GM19043 (cell line): ENCODE measurements at regions not wholly inside any gene's neighbourhood (a gene's known extent, or its start where the extent isn't known, plus 50 kb on each side); places are given as distances from the start of the nearest gene placed in this dataset.
A peak's percentile ranks its signal among the peaks of the same experiment; 100 is the strongest.

Experiments
- ATAC-seq: cut with Tn5 transposase; IDR thresholded peaks from one replicate; pipeline ENCODE4 v1.9.1; 2021; ENCODE audit warnings: low read depth; ENCODE audit not compliant: unreplicated experiment

DNA sequence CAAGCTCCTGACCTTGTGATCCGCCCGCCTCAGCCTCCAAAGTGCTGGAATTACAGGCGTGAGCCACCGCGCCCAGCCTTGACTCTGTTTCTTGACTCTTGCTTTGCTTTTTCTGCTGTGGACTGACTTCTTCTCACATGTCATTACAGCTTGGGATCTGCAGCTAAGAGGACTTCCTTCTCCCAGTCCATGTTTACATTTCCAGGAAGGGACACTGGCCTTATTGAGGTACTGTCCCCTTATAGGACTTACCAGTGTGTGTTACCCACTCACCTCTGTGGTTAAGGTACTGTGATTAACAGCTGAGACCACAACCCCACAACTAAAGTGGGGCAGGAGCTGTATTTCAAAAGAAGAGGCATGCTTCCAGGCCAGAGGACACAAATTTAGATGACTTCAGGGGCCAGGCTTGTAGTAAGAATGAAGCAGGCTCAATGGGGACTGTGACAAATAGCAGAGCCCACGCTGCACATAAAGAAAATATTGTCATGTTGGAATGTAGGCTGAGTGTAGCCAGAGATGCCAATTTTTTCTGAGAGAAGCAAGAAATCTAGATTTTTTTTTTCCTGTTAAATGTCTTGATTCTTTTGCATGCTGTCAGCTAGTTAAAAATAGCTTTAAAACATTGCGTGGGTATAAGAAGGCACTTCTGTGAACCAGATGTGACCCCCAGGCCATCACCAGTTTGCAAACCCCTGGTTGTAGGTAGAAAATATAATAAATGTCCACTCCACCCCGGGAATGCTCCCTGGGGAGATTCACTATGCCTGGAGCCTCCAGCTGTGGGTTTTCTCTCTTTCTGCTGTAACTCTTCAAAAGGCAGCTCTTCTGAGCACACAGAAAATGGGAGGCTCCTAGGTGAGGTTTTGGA lies 75.0 kb downstream of the PTPDC1 start:
- no peak for ATAC-seq

DNA sequence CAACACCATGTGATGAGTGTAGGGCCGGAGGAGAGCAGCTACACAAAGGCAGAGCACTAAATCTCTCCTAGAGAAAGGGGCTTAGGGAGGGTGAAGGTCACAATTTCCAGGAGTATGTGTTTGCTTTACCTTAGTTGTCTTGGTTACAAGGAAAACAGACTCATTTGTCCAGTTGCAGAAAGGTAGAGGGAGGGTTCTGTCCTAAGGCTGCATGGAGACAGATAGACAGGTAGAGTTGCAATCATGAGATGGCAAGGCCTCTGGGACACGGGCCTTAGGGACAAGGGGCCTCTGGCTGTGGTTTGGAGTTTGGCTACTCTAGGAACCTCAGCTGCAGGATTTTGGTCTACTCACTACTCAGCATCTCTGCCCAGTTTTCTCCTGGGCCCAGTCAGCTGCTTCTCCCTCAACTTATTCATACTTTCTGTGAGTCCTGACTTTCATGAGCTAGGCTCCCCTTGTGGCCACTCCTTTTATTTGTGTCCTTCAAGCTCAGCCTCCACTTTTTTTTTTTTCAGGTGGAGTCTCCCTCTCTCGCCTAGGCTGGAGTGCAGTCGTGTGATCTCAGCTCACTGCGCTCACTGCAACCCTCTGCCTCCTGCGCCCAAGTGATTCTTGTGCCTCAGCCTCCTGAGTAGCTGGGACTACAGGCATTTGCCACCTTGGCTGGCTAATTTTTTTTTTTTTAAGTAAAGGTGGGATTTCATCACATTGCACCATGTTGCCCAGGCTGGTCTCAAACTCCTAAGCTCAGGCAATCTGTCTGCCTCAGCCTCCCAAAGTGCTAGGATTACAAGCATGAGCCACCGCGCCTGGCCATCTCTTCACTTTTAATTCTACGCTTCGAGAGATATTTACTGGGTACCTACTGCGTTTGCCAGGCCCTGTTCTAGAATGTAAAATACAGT lies 76.6 kb downstream of the PTPDC1 start:
- ATAC-seq, result no peak

DNA sequence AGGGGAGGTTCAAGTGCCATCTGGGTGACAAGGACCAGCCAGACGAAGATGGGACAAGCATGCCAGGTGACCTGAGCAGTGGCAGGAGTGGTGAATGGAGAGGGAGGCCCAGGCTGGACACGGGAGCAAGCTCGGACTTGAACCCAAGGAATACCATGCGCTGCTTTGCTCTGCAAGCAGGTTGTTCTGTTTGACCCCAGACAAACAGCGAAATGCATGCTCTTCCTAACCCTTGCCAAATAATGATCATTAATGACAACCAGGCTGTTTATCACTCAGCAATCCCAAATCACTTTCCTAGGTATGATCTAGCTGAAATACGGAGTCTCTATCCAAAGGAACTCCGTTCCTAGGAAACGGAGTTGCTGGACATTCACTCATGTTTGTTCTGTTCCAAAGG lies 77.4 kb downstream of the PTPDC1 start:
- ATAC-seq, result no peak

DNA sequence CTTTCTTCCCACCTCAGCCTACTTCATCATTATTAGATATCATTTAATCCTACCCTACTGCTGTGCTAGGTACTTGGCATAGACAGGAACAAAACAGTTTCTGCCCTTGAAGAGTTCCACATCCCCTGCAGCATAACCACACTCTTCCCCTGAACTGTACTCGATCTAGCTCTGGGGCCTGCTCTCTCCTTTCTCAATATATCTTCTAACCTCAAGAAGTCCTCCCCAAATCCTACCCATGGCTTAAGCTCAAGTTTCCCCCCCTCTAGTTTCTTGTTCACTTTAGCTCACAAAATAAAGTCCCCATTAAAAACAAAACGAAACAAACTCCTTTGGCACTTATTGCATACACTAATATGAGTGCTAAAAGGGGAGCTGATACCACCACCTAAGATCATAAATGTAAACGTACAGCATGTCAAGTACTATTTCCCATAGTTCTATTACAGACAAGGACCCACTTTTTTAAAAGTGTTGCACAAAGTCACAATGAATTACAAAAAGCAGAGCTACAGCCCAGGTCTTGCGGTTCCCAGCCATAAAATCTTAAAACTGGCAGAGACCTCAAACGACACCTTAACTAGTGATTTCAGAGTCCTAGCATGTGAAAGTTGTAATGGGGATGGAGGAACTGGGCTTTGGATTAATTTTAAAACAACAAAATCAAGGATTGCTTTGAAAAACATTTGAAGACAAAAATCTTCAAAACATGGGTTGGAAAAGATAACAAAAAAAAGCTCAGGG lies 80.7 kb downstream of the PTPDC1 start:
- no peak for ATAC-seq

GRCh38 chr9:94165592-94166235 lies 81.5 kb downstream of the PTPDC1 start:
- peak; percentile 86 for ATAC-seq

DNA sequence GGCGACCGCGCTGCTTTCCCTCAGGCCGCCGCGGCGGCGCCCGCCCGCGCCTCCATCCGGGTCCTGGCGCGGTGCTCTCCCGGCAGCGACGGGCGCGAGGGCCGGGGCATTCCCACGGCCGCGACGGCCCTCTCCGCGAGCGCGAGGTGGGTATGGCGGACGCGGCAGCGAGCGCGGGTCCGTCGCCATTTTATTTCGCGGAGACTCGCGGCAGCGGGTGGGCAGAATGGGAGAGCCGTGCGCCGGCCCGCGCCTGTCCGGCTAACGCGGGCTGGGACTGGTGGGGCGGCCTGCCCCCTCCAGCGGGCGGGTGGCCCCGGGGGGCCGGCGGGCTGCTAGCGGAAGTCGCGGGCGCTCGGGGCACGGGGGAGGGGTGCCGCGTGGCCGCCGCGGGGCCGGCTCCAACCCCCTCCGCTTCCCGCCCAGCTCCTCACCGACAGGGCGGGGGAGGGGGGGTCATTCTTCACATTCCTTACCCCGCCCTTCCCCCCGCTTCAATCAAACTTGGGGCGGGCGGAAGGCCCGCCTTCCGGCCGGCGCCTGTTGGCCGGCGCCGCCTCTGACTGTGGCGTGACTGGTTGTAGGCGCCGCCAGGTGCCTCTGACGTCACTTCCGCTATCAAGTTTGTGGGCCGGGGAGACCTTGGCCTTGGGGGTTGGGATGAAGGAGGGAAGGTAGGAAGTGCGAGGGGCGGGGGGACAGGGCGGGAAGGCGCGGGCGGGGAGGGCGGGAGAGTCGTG lies 82.1 kb downstream of the PTPDC1 start:
- peak; percentile 42 for ATAC-seq

DNA sequence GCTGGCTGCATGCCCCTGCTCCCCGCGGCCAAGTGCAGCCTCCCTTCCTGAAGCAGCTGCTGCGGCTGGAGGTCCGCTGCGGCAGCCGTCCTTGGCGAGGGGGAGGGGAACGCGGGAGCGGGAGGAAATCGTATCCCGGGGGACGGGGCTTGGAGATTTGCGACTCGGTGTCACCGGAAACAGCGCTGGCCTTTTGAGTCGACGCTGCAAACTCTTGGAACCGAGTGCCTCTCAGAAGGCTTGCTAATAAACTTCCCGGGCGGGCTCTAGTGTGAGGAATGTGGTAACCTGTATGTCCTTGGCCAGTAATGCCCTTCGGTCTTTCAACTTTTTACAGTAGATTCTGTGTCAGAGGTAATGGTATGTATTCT lies 82.7 kb downstream of the PTPDC1 start:
- ATAC-seq, result no peak

DNA sequence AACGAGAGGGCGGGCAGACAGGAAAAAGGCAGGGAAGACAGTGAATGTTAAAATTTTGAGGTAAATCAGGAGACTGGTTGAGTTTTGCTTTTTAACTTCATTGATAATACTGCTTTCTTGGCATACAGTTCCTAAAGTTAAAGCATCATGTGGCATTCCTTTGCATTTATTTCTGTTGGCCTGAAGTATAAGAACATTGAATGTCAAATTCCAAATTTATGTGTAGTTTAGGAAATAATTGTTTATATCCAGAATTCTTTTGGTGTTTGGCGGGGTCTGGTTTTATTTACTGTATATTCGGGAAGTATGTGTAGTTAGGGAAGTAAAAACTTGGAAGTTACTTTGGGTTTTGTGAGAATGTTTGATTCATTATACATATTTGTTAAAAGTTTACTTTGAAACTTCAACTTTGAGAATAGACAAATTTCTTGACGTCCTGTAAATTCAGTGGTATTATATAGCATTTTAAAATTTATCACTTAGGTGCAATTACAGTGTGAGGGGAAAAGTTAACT lies 83.2 kb downstream of the PTPDC1 start:
- no peak for ATAC-seq

- ATAC-seq, result no peak
Measured at GRCh38 chr9:94168203-94169000, 84.1 kb downstream of the PTPDC1 start.

DNA sequence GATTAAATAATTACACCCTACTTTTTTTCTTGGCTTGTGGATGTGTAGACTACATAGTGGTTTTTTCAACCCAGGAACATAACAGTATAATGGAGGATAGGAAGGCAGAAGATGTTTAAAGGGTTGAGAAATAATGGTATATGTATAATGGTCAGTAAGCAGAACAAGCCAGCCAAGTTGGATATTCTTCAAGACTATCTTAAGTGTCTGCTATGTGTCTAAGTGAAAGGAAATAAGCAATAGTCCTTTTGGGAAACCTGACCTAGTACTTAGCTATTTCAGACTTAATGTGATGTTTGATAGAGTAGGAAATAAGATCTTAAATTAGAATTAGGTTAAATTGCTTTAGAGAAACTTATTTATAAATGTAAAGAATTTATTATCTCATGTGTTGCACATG lies 85.7 kb downstream of the PTPDC1 start:
- ATAC-seq, result no peak

DNA sequence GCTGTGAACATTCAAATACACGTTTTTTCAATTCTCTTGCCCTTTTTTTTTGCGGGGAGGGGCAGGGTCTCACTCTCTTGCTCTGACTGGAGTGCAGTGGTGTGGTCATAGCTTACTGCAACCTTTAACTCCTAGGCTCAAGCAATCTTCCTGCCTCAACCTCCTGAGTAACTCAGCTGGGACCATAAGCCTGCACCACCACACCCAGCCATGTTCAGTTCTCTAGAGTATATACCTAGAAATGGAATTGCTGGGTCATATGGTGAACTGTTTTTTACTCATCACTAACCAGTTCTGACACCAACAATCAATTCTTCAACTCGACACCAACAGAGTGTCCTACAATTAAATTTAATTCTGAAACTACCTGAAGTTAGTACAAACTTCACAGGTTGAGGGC lies 85.5 kb upstream of the ZNF169 start:
- no peak for ATAC-seq

DNA sequence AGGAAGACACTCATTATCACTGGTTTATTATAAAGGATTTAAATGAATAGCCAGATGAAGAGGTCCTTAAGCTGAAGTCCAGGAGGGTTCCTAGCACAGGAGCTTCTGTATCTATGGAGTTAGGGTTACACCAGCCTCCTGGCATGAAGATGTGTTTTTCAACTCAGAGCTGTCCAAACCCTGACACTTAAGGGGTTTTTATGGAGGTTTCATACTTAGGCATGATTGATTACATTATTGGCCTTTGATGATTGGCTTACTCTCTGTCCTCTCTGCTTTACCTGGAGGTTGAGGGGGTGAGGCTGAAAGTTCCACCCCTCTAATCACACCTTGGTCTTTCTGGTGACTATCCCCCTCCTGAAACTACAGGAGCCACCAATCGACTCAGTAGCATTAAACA lies 84.9 kb upstream of the ZNF169 start:
- no peak for ATAC-seq

- no peak for ATAC-seq
Measured at GRCh38 chr9:94175669-94176068, 83.4 kb upstream of the ZNF169 start.

DNA sequence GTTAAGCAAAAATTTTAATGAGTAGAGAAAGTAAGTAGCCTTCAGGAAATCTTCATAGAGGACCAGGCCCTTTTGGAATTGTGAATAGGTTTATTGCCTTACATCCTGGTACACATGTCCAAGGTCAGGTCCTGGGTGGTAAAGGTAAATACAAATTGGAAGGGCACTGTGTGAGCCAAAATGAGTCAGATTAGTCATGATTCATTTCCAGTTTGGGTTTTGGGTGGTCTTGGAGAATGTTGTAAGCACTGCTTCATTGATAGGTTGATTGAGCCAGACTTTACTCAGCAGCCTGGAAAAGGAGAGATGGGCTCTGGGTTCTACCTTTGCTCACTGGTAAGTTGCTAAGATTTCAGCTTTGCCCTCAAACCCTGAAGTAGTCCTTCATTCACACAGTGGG lies 82.5 kb upstream of the ZNF169 start:
- no peak for ATAC-seq

DNA sequence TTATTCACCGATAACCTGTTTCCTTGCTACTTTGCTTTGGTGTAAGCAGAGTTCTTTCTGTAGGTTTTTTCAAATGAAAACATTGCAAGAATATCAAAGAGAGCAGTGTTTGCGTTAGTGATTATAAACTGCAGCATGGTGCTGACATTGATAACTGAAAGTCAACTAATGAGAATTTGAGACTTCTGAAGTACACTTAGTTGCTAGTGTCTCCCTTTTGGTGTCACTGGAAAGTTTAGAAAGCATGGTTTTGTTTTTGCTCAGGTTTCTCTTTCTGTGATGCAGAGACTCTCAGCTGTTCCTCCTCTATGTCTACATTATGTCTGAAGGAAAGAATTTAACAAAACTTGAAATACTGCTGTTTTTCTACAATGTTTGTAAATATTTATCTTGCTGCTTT lies 80.2 kb upstream of the ZNF169 start:
- peak; percentile 49 for ATAC-seq

DNA sequence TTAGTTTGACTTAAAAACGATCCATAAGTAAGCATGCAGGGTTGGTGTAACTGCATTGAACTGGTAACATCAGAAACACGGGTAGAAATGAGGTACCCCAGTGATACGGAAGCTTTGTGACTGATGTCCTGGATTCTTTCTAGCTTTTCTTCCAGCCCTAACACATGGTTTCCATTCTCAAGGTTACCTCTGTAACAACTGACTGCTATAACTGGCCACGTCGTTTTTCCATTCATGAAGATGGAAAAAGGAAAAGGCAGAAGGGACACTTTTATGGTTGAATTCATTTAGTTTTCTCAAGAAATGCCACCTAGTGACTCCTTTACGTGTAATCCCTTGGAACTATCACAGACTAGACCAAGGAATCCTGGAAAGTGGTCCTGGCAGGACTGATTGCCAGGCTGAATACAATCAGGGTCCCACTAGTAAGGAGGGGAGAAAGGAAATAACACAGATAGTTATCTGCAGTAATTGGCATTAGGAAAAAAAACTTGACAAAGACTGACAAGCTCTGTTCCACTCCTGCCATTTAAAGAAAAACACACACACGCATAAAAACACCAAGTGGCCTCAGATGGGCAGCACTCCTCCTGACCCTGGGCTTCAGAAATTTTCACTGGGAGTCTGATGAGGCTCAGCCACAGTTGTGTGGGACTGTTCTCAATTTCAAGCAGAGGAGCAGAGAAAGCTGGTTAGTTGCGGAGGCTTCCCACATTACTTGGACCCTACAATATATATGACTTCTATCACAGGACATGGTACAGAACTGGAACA lies 77.5 kb upstream of the ZNF169 start:
- ATAC-seq, result no peak

DNA sequence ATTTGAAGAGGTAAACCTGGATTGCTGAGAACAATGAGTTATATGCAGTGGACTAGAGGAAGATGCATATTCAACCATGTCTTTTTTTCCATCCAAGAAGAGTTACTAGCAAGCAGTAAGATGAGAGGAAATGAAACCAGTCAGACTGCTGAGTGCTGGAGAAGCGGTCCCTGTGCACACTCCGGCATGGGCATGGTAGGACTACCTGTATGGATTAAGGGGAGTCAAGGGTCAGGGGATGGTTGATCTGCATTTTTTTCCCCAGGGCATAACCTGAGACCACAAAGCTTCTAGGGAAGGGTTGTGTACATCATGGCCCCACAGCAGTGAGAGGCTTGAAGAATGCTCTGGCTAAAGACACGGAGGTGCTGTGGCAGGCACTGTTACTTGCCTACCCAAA lies 76.6 kb upstream of the ZNF169 start:
- no peak for ATAC-seq
